ENCODE measurements at regions not wholly inside any gene's neighbourhood (a gene's known extent, or its start where the extent isn't known, plus 50 kb on each side); places are given as distances from the start of the nearest gene placed in this dataset.

DNA sequence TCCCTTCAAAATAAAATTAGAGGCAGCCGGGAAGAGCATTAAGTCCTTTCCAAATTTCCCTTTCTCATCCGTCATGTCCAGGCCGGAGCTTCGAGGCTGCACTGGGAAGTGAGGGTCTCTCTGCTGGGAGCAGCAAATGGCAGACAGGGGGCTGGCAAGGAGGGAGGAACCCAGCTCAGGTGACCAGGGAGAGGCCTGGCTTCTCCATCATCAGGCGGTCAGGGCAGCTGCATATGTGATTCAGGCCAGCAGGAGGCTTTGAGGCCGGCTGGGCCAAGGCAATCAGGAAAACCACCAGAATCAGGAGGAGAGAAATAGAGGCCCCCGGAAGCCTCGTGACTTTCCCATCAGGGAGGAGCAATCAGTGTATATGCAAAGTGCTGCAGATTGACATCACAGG lies 85.0 kb upstream of the RPL38 start:
- no peaks in the 10 kb centered on the region for H3K4me1 ChIP-seq (ENCODE audit: control insufficient read depth, insufficient read depth, low read length)
- no peak overlapping the region for H3K27ac ChIP-seq (ENCODE audit: low read length)
- H3K27me3 ChIP-seq (ENCODE audit: control insufficient read depth, insufficient read depth, low read length): peaks cover 27% of the 10 kb centered on the region
- no TSS peak for BruUV-seq (replicated peaks)
- DNase-seq (ENCODE audit: low read depth, low spot score) (no peak), ATAC-seq (0 out of 2 replicates have a peak, but pooled peaks have one; percentile 49)
- TF ChIP-seq SIN3A (IDR thresholded peaks at IDR 0.05; ENCODE audit: borderline replicate concordance, insufficient read depth, low read depth, low read length): no peak
- TF ChIP-seq, protein P1, sequence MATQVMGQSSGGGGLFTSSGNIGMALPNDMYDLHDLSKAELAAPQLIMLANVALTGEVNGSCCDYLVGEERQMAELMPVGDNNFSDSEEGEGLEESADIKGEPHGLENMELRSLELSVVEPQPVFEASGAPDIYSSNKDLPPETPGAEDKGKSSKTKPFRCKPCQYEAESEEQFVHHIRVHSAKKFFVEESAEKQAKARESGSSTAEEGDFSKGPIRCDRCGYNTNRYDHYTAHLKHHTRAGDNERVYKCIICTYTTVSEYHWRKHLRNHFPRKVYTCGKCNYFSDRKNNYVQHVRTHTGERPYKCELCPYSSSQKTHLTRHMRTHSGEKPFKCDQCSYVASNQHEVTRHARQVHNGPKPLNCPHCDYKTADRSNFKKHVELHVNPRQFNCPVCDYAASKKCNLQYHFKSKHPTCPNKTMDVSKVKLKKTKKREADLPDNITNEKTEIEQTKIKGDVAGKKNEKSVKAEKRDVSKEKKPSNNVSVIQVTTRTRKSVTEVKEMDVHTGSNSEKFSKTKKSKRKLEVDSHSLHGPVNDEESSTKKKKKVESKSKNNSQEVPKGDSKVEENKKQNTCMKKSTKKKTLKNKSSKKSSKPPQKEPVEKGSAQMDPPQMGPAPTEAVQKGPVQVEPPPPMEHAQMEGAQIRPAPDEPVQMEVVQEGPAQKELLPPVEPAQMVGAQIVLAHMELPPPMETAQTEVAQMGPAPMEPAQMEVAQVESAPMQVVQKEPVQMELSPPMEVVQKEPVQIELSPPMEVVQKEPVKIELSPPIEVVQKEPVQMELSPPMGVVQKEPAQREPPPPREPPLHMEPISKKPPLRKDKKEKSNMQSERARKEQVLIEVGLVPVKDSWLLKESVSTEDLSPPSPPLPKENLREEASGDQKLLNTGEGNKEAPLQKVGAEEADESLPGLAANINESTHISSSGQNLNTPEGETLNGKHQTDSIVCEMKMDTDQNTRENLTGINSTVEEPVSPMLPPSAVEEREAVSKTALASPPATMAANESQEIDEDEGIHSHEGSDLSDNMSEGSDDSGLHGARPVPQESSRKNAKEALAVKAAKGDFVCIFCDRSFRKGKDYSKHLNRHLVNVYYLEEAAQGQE (IDR thresholded peaks at IDR 0.05; ENCODE audit: insufficient read depth in 1 of 2, low read depth in 2 of 2, low read length in 1 of 2): no peak
- in situ Hi-C loops (cut with HindIII; ENCODE audit: low pct_unique_long_range_greater_than_20kb, low sequenced_read_pairs) (no loop called here), intact Hi-C loops (cut with micrococcal nuclease; ENCODE audit: unreplicated experiment) (no loop called here)
- H3K9me3 ChIP-seq (ENCODE audit: control insufficient read depth, insufficient read depth, low read depth, low read length): no peaks in the 10 kb centered on the region
- no peak overlapping the region for H3K4me3 ChIP-seq (ENCODE audit: low read depth in 2 of 2, low read length in 2 of 2)
- POLR2A ChIA-PET: no interaction called here
- H3K36me3 ChIP-seq (ENCODE audit: control insufficient read depth, insufficient read depth, low read length): no peaks in the 10 kb centered on the region
- CTCF ChIA-PET: no interaction called here

DNA sequence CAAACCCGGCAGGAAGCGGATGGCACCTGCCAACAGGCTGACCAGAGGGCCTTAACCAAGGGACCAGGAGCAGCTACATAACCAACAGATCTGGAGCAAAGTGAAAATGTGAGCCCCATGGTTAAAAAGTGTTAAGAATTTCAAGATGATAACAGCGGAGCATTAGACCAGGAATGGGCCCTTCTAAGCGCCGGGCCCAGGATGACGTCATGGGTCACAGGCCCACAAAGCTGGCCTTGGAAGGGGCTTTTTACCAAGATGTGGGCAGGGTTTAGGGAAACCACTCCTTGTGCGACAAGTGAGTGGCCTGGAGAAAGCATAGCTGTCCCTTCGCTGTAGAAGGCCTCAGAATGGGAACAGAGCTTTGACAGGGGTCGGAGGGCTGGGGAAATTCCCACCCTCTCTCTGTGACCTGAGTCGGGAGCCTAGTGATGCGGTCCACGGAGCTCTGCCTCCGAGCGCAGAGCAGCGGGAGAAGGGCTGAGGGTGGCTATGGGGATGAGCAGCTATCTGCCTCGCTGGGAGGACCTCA lies 84.4 kb upstream of the RPL38 start:
- in situ Hi-C loops (cut with HindIII; ENCODE audit: low pct_unique_long_range_greater_than_20kb, low sequenced_read_pairs): no loop called here
- Histone ChIP-seq H3K36me3 (ENCODE audit: control insufficient read depth, insufficient read depth, low read length) (no peaks in the 10 kb centered on the region), H3K9me3 (ENCODE audit: control insufficient read depth, insufficient read depth, low read depth, low read length) (no peaks in the 10 kb centered on the region), H3K4me1 (ENCODE audit: control insufficient read depth, insufficient read depth, low read length) (no peaks in the 10 kb centered on the region), H3K27ac (ENCODE audit: low read length) (no peak overlapping the region), H3K27me3 (ENCODE audit: control insufficient read depth, insufficient read depth, low read length) (peaks cover 27% of the 10 kb centered on the region), H3K4me3 (ENCODE audit: low read depth in 2 of 2, low read length in 2 of 2) (no peak overlapping the region)
- CTCF ChIA-PET: interaction anchor here (0.6 kb wide), 1 partner anchor 954 kb away, joined by 5 read pairs; no protein-coding TSS in a partner anchor
- TF ChIP-seq POLR2AphosphoS5 (IDR thresholded peaks at IDR 0.05; ENCODE audit: low read depth, low read length) (no peak), SIN3A (IDR thresholded peaks at IDR 0.05; ENCODE audit: borderline replicate concordance, insufficient read depth, low read depth, low read length) (no peak), TCF7L2 (IDR thresholded peaks at IDR 0.05; ENCODE audit: low read depth, low read length) (no peak)
- TF ChIP-seq, protein P2, sequence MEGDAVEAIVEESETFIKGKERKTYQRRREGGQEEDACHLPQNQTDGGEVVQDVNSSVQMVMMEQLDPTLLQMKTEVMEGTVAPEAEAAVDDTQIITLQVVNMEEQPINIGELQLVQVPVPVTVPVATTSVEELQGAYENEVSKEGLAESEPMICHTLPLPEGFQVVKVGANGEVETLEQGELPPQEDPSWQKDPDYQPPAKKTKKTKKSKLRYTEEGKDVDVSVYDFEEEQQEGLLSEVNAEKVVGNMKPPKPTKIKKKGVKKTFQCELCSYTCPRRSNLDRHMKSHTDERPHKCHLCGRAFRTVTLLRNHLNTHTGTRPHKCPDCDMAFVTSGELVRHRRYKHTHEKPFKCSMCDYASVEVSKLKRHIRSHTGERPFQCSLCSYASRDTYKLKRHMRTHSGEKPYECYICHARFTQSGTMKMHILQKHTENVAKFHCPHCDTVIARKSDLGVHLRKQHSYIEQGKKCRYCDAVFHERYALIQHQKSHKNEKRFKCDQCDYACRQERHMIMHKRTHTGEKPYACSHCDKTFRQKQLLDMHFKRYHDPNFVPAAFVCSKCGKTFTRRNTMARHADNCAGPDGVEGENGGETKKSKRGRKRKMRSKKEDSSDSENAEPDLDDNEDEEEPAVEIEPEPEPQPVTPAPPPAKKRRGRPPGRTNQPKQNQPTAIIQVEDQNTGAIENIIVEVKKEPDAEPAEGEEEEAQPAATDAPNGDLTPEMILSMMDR (IDR thresholded peaks at IDR 0.05): no peak
- TF ChIP-seq, protein P1 (IDR thresholded peaks at IDR 0.05; ENCODE audit: insufficient read depth in 1 of 2, low read depth in 2 of 2, low read length in 1 of 2): no peak
- POLR2A ChIA-PET: no interaction called here
- no TSS peak for BruUV-seq (replicated peaks)
- intact Hi-C loops (cut with micrococcal nuclease; ENCODE audit: unreplicated experiment): no loop called here
- ATAC-seq: no peak
- no peak for DNase-seq (ENCODE audit: low read depth, low spot score)

All from Panc1 (cell line).